T-helper 2 cell treated with Interferon-gamma antibody and Interleukin-4, amounts not matched to agents 100 ng/mL and 5 ng/mL, for 36 hours (primary cell): ENCODE measurements at regions not wholly inside any gene's neighbourhood (a gene's known extent, or its start where the extent isn't known, plus 50 kb on each side); places are given as distances from the start of the nearest gene placed in this dataset.
"Not testable (repeated sequence)": the region's sequence is repeated elsewhere in the genome, so short reads cannot be mapped to it uniquely, and the experiment has no call there.

ENCODE experiments used
- intact Hi-C: fragments of 100-400 bp; cut with micrococcal nuclease; formaldehyde crosslinking; loops from one replicate; pipeline ENCODE4 v1.15.1; 2023

GRCh38 chr20:52318651-52319050 lies 127.1 kb upstream of the ZFP64 start:
- intact Hi-C loops = loop anchor here (10.0 kb wide), 1 partner anchor 56 kb away; no protein-coding TSS in a partner anchor

DNA sequence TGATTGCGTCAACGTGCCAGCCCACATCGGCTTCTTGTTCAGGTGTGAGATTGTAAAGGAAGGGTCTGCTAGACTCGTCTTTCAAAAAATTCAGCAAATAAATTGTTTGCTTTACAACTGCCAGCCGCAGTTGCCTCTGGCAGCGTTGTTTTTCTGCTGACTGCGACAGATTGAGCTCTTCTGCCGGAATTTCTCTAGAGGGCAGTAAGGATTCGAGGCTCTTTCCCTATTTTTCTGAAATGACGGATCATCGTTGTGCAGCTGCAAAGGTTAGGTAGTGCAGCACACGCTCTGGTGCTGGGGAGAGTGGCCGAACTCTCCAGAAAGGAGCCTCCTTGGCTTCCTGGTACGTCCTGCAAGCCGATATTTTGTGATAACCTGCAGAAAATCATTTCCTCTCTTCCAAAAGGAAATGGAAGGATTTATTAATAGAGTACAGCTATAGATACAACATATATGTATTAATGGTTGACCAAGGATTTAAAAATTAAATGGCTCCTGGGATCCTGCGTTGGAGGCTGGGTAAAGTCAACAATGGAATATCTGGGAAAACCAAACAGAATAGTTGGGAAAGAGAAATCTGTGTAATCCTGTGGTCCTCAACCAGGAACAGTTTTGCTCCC lies 121.9 kb upstream of the ZFP64 start:
- intact Hi-C loops = loop anchor here (2.0 to 10.0 kb wide), 4 partner anchors 61 to 1899 kb away; no protein-coding TSS in a partner anchor

DNA sequence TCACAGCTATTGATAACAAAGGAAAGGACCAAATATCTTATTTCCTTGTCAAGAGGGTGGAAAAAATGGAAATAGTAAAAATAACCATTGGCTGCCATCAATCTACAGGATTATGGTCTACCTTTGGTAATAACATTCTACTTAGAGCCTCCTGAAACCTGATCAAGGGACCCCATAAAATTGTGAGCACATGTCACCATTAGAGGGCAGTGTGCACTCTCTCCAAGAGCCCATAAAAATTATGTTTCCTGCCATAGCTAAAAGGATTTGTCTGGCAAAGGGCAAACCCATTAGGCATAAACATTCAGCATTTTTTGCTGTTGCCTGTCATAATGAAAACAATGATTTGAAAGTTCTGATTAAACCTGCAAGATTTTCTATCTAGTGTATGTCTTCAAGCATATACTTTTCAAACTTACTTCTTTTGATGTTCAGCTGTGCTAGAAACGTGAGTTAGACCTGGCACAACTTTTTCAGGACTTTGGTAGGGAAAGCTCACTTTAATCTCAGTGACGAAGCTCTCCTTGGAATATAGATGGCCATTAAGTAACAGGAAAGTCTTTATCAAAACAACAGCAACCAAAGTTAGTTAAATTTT lies 120.7 kb upstream of the ZFP64 start:
- intact Hi-C loops = loop anchor here (2.0 to 10.0 kb wide), 4 partner anchors 63 to 1900 kb away; no protein-coding TSS in a partner anchor

- intact Hi-C loops = loop anchor here (5.0 to 10.0 kb wide), 3 partner anchors 63 to 1901 kb away; no protein-coding TSS in a partner anchor
Measured at GRCh38 chr20:52311209-52311794, 119.7 kb upstream of the ZFP64 start.

GRCh38 chr20:52309181-52309580 lies 117.6 kb upstream of the ZFP64 start:
- intact Hi-C loops = no loop called here

DNA sequence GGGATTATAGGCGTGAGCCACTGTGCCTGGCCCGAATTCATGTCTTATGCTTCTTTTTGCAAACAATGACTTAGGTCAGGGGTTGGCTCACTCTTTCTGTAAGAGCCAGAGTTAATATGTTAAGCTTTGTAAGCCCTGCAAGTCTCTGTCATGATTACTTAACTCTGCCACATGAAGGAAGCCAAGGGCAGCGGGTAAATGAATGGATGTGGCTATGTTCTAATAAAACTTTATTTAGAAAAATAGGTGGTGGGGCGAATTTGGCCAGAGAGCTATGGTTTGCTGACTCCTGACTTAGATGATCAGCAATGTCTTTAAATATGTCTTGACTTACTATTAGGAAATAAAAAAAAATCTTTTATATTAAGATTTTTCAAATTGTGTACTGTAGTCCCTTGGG lies 114.9 kb upstream of the ZFP64 start:
- intact Hi-C loops = loop anchor here (2.0 kb wide), 1 partner anchor 910 kb away; no protein-coding TSS in a partner anchor

DNA sequence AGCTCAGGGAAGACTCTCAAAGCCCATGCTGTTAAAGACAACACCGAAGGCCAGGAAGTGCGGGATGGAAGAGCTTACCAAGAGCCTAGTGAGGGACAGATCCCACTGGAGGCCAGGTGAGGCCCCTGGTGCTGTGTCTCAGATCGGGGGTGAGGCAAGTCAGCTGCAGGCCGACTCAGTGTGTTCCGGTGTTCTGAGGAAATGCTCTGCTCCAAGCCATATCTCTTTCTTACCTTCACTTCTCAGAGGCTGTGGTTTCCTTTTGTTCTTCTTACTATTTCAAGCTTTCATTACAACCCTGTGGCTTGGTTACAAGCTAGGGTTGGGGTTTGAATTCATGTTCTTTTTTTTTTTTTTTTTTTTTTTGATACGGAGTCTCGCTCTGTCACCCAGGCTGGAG lies 114.3 kb upstream of the ZFP64 start:
- intact Hi-C loops = loop anchor here (2.0 kb wide), 1 partner anchor 911 kb away; no protein-coding TSS in a partner anchor

DNA sequence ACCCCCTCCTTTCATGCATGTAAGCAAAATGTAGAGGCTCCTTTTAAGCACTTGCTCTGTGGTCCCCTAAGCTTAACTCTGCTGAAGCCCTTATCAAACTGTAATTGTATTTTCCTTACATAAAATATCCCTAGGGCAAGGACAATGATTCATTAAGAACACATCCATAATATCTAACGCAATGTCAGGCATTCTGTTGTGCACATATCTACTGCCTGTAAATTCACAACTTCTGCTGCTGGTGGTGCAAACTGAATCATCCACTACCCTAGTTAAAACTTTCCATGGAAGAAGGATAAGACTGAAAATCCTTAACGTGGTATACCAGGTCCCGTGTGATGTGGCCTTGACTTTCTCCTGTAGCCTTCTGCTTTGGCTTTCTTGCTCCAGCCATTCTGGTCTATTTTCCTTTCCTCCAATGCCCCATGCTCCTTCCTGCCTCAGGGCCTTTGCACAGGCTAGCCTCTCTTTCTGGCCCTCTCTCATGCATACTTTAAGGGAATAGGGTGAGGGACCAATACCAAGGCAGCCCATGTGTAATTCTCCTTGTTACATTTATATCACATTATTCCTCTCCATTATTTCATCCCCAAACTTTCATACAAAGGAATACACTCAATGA lies 113.6 kb upstream of the ZFP64 start:
- intact Hi-C loops = no loop called here

DNA sequence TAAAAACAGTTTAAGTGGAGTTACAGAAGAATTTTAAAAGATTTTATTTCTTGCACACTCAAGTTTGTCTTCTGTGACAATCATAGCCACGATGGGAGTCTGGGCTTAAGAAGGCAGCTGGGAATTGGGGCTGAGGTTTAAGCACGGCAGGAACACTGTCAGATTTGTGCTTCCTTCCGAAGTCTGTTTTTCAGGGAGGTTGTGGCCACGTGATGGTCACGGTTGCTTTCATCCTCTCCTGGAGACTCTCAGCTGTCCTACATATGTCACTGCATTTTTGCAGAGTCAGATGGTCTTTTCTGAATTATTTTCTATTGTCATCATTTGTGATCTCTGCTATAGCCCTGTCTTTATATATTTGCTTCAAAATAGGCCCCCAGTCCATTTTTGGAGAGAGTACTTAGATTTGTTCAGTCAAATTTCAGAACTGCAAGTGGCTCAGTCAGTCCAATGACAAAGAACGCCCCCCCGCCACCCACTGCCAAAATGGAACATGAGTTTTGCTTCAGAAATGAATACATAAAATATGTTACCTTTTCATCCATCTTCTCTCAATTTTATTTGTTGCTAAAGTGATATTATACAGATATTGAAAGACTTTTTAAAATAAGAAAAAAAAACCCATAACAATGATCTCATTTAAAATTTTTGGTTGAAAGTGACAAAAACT lies 111.8 kb upstream of the ZFP64 start:
- intact Hi-C loops = no loop called here

- intact Hi-C loops = no loop called here
Measured at GRCh38 chr20:52302736-52303135, 111.2 kb upstream of the ZFP64 start.

DNA sequence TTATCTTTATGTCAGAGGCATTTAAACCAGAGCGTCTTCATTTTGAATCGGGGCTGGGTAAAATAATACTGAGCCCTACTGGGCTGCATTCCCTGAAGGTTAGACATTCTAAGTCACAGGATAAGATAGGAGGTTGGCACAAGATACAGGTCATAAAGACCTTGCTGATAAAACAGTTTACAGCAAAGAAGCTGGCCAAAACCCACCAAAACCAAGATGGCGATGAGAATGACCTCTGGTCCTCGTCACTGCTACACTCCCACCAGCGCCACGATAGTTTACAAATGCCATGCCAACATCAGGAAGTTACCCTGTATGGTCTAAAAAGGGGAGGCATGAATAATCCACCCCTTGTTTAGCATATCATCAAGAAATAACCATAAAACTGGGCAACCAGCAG lies 110.5 kb upstream of the ZFP64 start:
- intact Hi-C loops = not testable (repeated sequence)

GRCh38 chr20:52295556-52295955 lies 104.0 kb upstream of the ZFP64 start:
- intact Hi-C loops = no loop called here

DNA sequence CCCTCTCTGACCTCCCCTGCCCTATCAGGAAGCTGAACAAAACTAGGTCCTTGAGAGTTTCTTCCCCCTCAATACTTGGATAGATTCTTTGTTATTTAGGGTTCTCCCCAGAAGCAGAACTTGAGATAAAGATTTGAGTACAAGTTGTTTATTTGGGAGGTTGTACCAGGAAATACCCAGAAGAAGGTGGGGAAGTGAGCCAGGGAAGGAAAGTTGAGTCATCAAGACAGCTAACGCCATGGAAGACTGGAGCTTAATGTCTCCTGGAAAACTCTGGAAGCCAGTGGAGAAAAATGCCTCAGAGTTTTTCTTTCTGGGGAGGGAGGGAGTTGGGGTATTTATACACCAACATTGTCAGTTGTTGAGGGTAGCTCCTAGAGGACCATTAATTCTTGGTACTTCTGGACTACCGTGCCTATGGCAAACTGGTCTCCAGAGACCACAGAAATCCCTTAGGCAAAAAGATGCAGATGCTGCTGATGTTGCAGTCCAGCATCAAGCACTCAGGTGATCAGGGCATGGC lies 102.6 kb upstream of the ZFP64 start:
- intact Hi-C loops = no loop called here

DNA sequence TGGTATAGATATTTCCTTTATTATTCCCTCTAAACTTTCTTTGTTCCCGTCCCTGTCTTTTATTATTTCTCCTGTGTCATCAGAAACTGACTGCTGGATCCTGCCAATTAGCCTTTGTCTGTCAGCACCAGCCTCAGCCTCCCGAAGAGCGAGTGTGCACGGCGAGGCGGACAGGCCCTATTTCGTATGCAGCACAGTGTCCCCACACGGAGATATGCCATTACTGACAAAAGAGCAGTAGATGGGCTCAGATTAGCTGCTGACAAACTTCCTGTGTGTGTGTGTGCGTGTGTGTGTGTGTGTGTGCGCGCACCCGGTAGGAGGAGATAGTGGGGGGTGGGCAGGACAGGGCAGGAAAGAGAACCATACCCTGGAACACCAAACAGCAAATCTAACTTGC lies 99.5 kb upstream of the ZFP64 start:
- intact Hi-C loops = no loop called here

DNA sequence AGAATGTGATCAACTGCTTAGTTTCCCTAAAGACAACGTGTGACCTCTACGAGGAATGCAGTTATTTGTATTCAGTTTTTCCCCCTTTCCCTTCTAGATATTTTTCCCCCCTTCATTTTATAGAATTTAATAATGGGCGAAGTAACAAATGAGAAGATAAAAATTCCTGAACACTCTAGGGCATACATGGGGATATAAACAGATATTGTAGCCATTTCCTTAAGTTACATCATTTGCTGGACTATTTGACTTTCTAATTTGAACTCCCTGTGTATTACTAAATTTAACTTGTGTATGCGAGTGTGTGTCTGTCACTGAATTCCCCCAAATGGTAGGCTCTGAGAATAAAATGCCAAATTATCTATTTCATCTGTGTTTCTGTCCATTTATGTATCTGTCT lies 99.0 kb upstream of the ZFP64 start:
- intact Hi-C loops = no loop called here

GRCh38 chr20:52289956-52290565 lies 98.5 kb upstream of the ZFP64 start:
- intact Hi-C loops = no loop called here

- intact Hi-C loops = no loop called here
Measured at GRCh38 chr20:52280407-52280806, 88.8 kb upstream of the ZFP64 start.

DNA sequence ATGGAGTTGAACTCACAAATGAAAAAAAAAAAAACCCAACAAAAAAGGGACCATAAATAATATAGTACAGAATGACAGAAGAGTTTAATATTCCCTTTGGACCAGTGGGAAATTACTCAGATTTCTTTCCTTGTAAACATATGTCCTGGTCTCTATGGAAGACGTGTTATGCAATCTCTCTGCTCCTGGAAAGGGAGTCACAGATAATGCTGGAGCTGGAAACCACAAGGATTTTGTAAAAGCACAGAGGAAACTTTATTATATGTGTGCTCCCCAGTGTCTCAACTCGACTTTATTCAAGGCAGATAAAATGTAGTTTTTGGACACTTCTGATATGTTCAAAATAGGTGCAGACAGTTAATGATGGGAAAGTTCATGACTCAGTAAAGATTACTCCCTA lies 88.1 kb upstream of the ZFP64 start:
- intact Hi-C loops = no loop called here

GRCh38 chr20:52275181-52275691 lies 83.7 kb upstream of the ZFP64 start:
- intact Hi-C loops = no loop called here

DNA sequence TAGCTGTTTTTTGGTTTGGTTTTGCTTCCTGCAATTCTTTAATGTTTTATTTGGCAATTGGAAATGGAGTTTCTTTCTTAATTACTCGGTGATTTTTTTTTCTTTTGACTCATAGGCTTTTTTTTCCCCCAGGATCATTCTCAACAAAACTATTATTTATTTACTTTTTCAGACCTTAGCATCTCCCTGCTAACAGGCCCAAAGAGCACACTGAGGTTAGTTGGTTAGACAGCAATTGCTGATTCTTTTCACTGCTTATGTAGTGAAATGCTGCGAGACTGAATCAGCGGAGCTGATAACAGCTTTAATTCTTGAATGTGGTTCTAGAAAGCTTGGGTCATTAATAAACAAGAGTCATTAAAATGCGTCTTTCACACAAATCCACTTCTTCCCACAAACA lies 79.1 kb upstream of the ZFP64 start:
- intact Hi-C loops = no loop called here
